GM10248 (cell line): ENCODE measurements at regions not wholly inside any gene's neighbourhood (a gene's known extent, or its start where the extent isn't known, plus 50 kb on each side); places are given as distances from the start of the nearest gene placed in this dataset.

ENCODE experiments used
- CTCF ChIA-PET: fragments of 300-600 bp; sonication (Branson Sonifier 250); formaldehyde crosslinking; extraction: SDS; loops from one replicate; lab custom pipeline; 2021; ENCODE audit warnings: antibody characterized with exemption; lab: Yijun Ruan, JAX
- POLR2A ChIA-PET: fragments of 350-650 bp; sonication (Branson Sonifier 250); formaldehyde crosslinking; extraction: SDS; loops from one replicate; lab custom pipeline; 2020; ENCODE audit warnings: antibody characterized with exemption; lab: Yijun Ruan, JAX
- DNase-seq: peaks from one replicate; pipeline ENCODE4 v3.0.0; 2012; ENCODE audit errors: extremely low spot score
- TF ChIP-seq, protein P1 (sequence below): IDR thresholded peaks from 2 replicates; pipeline ENCODE4 v1.5.1; 2012; ENCODE audit warnings: mild to moderate bottlenecking, low read depth; ENCODE audit errors: extremely low read depth, missing control alignments, control extremely low read depth

DNA sequence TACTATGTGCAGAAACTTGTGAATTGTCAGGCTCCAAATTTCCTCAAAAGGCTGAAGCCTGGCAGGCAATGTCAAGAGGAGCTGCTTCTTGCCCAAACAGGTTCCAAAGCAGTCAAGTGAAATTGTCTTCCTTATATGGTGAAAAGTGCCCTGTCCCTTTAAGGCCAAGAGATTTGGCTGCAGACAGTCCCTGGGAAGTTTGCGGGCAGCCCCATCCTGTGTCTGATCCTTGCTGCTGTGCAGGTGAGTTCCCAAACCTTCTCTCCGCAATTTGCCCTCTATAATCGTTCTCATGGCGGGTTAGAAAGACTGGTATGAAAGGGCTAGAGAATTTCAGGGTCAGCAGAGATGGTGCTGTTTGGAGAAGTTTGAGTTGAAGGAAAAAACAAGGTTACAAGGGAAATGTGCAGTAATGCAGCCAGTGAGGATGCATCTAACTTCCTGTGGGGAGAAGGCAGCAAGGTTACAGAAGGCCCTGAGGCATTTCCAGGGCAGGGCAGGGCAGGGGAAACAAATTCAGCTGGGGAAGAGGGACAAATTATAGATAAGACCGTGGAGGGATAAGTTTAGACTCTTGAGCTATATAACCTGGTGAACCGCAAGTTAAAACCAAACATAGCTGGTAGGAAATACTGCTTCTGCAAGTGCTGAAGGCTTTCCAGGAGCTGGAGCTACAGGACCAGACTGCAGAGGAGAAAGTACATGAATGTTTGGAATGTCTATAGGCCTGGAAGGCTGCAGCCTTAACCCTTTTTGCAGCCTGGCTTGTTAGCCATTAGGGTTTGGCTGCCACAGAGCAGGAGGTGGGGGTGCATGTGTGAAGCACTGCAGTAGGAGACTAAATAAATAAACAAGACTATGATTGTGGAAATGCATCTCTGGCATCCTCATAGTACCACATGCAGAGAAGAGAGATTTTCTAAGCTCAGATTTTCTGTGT, 256.2 kb upstream of the IL12A start:
- POLR2A ChIA-PET = no interaction called here
- TF ChIP-seq, protein P1, sequence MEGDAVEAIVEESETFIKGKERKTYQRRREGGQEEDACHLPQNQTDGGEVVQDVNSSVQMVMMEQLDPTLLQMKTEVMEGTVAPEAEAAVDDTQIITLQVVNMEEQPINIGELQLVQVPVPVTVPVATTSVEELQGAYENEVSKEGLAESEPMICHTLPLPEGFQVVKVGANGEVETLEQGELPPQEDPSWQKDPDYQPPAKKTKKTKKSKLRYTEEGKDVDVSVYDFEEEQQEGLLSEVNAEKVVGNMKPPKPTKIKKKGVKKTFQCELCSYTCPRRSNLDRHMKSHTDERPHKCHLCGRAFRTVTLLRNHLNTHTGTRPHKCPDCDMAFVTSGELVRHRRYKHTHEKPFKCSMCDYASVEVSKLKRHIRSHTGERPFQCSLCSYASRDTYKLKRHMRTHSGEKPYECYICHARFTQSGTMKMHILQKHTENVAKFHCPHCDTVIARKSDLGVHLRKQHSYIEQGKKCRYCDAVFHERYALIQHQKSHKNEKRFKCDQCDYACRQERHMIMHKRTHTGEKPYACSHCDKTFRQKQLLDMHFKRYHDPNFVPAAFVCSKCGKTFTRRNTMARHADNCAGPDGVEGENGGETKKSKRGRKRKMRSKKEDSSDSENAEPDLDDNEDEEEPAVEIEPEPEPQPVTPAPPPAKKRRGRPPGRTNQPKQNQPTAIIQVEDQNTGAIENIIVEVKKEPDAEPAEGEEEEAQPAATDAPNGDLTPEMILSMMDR = no peak
- CTCF ChIA-PET = interaction anchor here (1.2 kb wide), 1 partner anchor 11 kb away, joined by 4 read pairs; no protein-coding TSS in a partner anchor
- DNase-seq = no peak

DNA sequence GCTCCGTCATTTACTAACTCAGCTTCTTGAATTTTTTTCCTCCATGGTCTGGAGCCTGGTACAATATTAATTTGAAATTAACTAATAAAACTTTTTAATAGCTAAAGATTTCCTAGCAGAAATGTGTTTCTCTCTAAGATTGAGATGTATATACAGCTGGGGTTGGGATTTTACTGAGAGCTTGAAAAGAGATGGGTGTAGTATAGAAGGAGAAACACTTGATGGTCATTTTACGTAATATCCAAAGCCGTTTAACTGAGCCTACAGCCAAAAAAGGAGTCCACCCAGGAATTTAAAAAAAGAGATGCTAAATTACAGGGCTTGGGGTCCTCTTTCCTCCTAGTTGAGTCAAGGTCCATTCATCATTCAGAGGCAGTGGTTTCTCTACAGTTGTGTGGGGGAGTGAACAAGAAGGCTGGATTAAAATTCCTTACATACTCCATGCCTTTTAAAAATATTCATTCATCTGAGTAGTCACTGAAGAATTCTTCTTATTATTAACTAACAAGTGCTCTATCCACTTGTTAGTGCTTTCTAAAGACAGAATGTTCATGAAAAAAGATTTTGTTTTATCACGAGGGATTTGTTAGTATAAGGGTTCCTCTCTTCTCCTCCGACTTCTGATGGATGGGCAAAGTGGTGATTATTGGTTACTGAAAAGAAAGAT, 255.3 kb upstream of the IL12A start:
- DNase-seq = no peak
- ChIA-PET POLR2A (no interaction called here), CTCF (interaction anchor here (1.2 kb wide), 1 partner anchor 12 kb away, joined by 4 read pairs; no protein-coding TSS in a partner anchor)
- TF ChIP-seq, protein P1 = no peak

DNA sequence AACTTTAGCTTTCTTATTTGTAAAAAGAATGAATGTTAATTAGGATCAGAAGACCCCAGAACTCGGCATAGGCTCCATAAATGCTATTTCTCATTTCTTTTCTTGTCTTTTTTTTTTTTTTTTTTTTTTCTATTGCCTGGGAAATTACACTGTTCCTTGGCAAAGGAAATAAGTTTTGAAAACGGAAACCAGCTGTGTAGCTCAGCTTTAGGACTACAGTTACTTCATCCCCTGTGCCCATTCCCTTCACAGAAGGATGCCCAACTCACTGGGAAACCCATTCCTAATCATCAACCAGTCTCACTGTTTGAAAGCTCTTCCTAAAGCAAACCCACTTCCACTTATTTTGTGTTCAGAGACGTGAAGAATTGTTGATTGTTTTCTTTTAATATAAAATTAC, 254.0 kb upstream of the IL12A start:
- DNase-seq = no peak
- ChIA-PET CTCF (interaction anchor here (1.0 to 1.3 kb wide), 4 partner anchors 8 to 22 kb away, joined by 3 to 4 read pairs (median 3); no protein-coding TSS in a partner anchor), POLR2A (no interaction called here)
- TF ChIP-seq, protein P1 = no peak

DNA sequence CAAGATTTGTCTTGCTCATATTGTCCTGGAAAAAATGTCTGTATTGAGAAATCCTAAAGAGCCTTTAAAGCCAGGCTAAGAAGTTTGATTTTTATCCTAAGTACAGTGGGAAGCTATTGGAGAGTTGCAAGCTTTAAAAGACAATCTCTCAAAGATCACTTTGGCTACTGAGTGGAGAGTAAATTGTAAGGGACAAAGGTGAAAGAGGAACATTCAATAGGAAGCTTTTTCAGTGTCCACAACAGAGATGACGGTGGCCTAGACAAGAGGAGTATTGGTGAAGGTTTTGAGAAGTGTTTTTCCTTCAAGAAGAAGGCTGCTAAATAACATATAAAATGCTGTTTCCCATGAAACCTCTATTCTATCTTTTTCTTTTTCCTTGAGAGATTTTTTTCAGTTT, 249.5 kb upstream of the IL12A start:
- no peak for DNase-seq
- POLR2A ChIA-PET = no interaction called here
- CTCF ChIA-PET = no interaction called here

DNA sequence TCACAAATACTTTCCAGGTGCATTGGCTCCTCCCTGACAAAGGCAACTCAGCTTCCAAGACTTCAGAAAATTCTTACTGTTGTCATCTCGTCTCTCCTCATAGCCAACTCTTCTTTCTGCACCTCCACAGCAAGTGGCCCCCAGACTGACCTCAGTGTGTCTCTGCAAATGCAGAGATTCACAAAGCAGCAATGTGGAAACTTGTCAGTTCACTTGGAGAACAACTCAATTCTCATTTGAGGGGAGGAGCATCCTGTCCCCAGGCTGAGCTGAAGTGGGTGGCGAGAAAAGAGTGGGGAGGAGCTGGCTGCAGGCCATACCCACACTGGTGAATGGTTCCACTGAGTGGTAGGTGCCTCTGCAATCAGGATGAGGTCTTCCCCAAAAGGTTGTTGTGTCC, 248.7 kb upstream of the IL12A start:
- DNase-seq = no peak
- POLR2A ChIA-PET = interaction anchor here (0.6 kb wide), 1 partner anchor 11 kb away, joined by 4 read pairs; no protein-coding TSS in a partner anchor
- TF ChIP-seq, protein P1 = no peak
- CTCF ChIA-PET = interaction anchor here (0.7 to 1.7 kb wide), 4 partner anchors 9 to 26 kb away, joined by 3 to 5 read pairs (median 4); no protein-coding TSS in a partner anchor

More for the DNA sequence above, 249.5 kb upstream of the IL12A start:
- TF ChIP-seq, protein P1 = no peak

DNA sequence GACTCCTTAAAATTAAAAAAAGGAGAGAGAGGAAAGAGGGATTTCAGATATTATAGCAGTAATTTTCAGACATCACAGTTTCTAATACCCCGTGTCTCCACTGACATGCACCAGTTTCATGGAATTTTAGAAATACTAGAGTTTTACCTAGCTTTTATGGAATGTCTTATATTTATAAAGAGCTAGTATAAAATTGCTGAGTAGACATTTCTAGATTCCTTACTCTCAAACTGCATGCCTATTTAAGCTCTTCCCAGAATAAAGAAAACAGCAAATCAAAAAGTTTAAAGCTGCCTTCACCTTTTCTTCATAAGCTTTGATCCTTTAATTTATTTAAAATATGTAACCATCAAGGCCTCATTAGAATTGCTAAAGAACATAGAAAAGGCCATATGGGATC, 247.4 kb upstream of the IL12A start:
- no peak for DNase-seq
- TF ChIP-seq, protein P1 = no peak
- POLR2A ChIA-PET = no interaction called here
- CTCF ChIA-PET = interaction anchor here (1.7 to 1.8 kb wide), 2 partner anchors 19 to 27 kb away, joined by 4 to 5 read pairs; no protein-coding TSS in a partner anchor
